Sigmoid colon (tissue), 4 donors: ENCODE measurements at regions not wholly inside any gene's neighbourhood (a gene's known extent, or its start where the extent isn't known, plus 50 kb on each side); places are given as distances from the start of the nearest gene placed in this dataset.
"Not testable (repeated sequence)": the region's sequence is repeated elsewhere in the genome, so short reads cannot be mapped to it uniquely, and the experiment has no call there.

ENCODE experiments used
- CTCF ChIP-seq, 4 experiments: fragments of 450-650 bp in 3 of 4; fragments of 200-600 bp in 1 of 4; IDR thresholded peaks; one replicate each; pipeline ENCODE4 v1.5.1; 2016 to 2019; ENCODE audit warnings: antibody characterized with exemption in 4 of 4, mild to moderate bottlenecking in 3 of 4, moderate library complexity in 2 of 4
- POLR2A ChIP-seq, 2 donors: fragments of 450-650 bp; IDR thresholded peaks; one replicate each; pipeline ENCODE4 v1.6.1; 2016; ENCODE audit warnings: antibody characterized with exemption in 2 of 2, mild to moderate bottlenecking in 2 of 2, moderate library complexity in 2 of 2
- POLR2AphosphoS5 ChIP-seq, 4 donors: sonication (generic); formaldehyde crosslinking; IDR thresholded peaks; one replicate each; pipeline ENCODE4 v1.6.1; 2017; ENCODE audit warnings: antibody characterized with exemption in 4 of 4

- TF ChIP-seq CTCF, POLR2AphosphoS5, POLR2A (IDR thresholded peaks at IDR 0.05): not testable (repeated sequence)
These were observed 156.4 kb upstream of the FOXD4L5 start for GRCh38 chr9:65441324-65441920.
